ENCODE measurements at regions not wholly inside any gene's neighbourhood (a gene's known extent, or its start where the extent isn't known, plus 50 kb on each side); places are given as distances from the start of the nearest gene placed in this dataset.

DNA sequence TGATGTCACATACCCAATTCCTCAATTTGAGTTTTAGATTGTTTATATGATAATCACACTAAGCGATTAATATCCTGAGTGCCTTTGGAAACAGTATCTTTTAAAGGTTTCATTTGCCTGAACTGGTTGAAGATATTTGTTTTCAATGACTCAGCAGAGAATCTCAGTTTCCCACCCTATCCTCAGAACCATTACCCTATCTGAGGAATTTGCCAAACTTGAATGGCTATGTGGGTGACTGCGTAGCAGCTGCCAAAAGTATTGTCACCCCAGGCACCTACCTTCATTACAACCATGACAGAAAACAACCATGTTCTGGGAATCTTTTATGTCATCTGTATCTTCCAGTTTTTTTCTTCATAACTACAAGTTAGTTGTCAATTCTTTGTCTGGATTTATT is 440.1 kb upstream of the NBEA start:
- no peak for FAIRE-seq

DNA sequence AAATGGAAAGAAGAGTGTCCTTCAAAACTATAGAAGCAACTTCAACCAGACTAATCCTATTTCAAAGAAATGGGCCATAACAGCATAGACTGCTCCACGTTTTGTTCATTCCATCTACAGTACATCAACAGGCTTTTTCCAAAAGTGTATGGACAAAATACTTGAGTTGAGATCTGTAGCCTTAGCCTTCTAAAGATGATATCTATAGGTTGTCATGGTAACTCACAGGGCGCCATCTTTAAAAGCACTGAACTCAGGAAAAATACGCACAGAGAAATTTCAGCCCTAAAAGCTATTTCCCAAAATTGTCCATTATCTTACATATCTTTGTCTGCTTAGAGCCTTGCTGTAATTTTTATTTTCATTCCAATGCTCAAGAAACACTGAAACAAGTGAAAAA is 439.4 kb upstream of the NBEA start:
- FAIRE-seq: no peak

DNA sequence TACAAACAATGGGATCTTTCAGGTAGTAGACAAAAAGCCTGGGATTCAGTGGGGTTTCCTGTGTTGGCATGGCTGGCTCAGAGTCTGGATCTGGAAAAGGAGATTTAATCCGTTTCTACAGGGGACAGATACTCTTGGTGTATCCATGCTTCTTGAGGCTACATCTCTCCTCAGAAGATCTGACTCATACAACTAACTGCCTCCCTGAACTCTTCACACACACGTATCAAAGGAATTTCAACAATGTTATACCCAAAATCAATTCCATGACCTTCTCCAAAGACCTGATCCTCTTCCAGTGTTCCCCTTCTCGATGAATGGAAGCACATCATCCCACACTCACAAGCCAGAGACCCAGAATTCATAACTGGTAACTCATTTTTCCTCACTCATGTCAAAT is 435.3 kb upstream of the NBEA start:
- FAIRE-seq: no peak

DNA sequence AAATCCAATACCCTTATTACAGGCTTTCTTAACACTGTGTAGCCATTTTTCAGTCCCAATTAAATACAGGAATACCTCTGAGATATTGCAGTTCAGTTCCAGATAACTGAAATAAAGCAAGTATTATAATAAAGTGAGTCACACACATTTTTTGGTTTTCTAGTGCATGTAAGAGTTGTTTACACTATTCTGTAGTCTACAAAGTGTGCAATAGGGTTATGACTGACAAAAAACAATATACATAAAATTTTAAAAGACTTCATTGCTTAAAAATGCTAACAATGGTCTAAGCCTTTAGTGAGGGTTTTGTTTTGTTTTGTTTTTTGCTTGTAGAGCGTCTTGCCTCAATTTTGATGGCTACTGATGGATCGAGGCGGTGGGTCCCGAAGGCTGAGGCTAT is 434.4 kb upstream of the NBEA start:
- FAIRE-seq: no peak

DNA sequence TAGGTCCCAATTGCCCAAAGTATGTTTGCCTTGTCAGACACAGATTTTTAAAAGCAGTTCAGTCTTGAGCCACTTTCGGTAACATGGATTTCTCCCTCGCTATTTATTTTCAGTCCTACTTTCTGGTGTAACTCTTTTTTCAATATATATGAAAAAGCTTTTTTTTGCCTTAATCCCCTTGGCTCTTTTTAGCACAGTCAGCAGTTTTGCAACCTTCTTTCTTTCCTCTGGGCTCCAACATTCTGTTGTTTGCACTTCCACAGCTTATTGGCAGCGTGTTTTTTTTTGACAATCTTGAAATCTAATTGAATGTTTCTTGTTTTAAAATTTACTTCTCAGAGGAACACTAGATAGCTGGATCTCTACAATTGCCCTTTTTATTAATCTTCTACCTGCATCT is 429.3 kb upstream of the NBEA start:
- FAIRE-seq: no peak

DNA sequence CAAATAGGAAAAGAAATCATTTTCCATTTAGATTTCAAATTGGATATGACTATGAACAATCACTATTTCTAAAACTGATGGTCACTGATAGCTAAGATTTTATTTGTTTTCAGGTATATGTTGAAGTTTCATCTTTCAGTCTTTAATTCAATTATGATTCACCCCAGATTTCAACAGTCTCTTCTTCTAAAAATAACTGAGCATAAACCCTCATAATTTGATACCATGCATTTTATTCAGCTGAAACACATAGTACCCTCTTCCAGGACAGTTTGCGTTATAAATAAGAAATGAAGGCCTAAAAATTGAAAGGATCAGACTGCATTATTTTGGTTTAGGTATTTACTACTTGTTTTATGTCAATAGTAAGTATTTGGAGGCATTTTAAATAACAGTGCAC is 428.5 kb upstream of the NBEA start:
- FAIRE-seq: no peak

DNA sequence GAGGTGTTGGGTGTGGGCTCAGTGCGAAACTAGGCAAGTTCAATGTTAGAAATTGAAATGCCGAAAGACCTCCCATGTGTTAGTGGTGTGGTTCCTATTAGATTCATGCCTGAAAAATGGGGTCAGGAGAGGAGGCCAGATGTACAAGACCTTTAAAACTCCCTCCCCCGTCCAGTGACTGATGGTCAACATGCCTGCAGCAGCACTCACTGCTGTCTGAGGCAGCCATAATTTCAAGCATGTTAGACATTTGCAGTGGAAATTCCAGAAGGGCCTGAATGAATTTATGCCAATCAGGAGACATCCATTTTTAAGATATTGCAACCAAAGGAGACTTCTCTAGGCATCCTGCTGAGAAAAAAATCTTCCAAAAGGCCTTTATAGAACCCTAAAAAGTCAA is 426.9 kb upstream of the NBEA start:
- FAIRE-seq: no peak

DNA sequence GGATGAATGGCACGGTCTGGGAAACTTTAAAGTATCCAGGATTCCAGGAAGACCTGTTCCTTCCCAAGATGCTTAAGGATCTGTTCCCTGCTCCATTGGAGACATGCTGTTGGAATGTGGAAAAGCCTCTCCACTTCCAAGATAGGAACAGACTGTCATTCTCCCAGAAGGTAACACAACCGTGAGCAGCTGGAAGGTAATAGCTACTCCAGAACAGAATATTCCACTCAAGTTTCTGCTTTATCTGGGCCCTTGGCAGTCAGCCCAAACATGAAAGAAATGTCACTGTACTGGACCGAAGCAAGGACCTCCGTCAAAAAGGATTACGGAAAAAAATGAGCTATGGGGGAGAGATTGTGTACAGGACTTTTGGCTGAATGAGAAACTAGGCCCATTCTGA is 420.9 kb upstream of the NBEA start:
- no peak for FAIRE-seq

DNA sequence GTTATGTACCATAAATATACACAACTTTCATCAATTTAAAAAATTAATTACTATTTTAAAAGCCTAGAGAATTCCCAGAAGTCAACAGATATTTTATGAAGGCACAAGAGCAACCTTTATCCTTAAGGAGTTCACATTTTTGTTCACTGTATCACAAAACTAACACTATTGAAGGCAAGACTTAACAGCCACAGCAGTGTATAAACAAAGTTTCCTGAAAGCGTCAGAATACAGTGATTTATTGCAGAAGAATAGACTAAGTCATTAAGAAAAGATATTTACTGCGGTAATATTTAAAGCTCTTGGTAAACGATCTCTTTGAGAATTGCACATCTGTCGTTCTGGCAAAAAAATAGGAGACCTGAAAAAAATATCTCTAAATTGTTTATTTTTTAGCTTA is 419.3 kb upstream of the NBEA start:
- no peak for FAIRE-seq

DNA sequence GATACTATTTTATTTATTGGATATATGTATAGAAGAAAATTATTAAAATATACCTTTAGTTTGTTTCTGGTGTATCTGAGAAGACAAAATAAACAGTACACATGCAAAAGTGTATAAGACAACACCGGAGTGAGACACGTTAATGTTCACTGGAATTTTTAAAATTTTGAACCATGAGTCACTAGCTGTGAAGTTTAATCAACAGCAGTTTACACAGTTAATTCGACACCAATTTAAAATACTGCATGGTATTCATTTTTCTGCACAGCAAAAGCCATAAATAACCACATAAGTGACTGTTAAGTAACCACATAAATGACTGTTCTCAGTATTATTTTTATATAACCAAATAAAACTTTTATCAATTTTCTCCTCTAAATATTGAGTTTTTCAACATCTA is 418.7 kb upstream of the NBEA start:
- no peak for FAIRE-seq

DNA sequence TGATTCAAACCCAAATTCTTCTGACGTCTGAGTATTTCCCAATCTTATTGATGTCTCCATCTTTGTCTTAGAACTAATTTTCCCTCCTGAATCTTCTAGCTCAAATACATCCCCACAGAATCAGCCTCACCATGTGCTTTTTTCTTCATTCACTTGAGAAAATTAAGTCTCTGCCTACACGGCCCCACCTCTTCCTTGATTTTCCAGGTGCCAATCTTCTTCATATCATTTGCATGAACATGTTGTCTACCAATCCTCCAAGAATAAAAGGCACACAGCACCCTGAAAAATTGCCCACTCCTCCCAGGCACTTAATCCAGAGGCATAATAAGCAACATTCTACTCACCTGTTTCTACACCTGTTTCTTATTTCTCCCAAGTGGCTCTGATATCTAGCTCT is 408.1 kb upstream of the NBEA start:
- no peak for FAIRE-seq

DNA sequence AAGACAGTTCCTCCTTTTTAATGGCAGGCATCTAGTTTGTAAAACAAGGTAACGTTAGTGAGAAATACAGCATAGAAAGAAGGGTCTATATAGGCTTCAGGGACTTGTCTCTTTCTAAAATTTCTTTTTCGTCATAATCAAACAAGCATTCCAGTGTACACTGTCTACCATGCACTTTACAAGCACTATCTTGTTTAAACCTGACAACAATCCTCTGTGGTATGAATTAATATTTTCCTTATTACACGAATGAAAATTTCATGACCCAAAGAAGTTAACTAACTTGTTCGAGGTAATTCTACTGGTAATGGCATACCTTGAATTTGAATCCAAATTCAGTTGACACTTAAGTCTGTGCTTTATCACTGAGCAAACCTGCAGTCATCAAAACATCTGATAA is 399.7 kb upstream of the NBEA start:
- FAIRE-seq: no peak

DNA sequence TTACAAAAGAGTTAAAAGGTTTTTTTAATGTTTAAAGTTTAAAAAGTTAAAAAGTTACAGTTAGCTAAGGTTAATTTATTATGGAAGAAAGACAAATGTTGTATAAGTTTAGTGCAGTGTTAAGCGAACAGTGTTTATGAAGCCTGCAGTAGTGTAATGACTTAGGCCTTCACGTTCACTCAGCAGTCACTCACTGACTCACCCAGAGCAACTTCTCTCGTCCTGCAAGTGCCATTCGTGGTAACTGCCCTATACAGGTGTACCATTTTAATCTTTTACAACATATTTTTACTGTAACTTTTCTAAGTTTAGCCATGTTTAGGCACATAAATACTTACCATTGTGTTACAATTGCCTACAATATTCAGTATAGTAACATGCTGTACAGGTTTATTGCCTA is 398.2 kb upstream of the NBEA start:
- FAIRE-seq: no peak

DNA sequence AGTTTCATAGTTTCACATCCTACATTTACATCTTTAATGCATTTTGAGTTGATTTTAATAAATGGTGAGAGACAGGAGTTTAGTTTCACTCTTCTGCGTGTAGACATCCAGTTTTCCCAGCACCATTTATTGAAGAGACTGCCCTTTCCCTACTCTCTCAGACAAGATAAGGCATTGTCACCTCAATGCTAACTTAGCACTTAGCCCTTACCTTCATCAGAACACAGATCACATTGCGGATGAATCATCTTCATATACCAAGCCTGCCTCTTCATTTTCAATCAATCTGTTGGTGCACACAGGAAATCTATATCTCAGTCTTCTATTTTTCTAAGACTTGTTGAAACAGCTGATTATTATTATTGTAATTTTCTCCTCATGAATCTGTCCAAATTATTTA is 396.6 kb upstream of the NBEA start:
- FAIRE-seq: no peak

DNA sequence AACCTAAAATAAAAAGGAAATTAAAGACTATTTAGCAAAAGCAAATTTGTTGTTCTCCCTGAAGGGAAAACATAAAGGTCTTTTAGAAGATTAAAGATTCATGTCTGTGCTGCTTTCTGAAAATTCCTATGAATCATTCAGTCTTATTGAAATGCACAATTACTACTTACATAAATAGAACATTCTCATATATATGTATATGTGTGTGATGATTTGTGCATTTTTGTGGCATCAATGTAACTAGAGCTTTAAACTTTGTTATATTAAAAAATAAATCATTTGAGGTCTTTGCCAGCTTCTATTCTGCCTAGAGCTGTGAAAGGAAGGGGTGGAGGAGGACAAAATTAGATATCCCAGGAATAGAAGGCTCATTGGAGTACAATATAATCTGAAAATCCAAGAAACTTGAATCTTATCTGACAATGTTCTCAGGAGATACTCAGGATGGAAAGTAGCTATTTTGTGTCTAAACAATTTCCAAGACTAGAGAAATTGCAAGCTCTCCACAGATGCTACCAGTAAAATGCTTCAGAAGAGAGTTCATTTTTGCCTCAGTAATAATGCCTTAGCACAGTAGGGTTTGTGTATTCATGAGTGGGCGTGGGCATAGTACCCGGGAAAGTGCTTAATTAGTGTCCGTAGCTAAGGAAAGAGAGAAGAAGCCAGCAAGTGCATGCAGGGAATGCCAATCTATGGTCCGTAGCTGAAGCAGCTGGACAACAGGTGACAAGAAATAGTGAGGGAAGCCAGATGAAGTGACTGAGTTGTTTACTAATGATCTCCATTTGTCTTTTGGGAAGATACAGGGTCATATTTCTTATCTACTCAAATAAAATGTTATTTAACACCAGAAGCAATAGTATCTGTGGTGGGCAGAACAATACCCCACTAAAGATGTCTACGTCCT is 395.5 kb upstream of the NBEA start:
- FAIRE-seq: no peak

DNA sequence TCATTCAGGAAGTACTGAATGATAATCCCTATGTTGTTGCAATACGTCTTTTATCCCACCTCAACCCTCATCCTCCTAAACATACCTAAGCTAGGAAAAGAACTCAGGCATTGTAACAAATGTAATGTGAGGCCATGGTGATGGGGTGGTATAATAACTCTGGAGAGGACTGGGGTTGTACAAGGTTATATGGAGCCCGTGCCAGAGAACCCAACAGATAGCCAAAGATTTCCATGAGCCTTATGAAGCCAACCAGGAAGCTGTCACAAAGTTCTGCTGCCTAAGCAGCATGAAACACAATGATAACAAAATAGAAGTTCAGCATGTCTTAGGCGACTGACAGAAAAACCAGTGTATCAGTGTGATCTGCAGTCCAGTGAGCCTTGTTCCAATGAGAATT is 394.1 kb upstream of the NBEA start:
- FAIRE-seq: no peak

DNA sequence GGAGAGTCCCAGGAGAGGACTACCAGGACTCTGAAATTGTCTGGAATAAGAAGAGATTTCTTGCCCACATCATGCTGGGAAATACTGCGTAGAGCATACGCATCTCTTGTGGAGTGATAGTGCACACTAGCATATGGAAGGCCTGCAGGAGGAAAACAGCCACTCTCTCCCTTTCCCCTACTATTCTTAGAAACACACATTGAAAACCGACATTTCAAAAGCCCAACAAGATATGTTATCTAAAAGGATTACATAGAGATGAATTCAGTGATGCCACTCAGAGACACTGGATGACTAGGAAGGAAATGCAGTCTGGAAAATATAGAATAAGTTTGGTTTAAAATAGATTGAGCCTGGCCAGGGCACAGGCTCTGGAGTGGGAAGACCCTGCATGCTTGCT is 388.7 kb upstream of the NBEA start:
- FAIRE-seq: no peak

DNA sequence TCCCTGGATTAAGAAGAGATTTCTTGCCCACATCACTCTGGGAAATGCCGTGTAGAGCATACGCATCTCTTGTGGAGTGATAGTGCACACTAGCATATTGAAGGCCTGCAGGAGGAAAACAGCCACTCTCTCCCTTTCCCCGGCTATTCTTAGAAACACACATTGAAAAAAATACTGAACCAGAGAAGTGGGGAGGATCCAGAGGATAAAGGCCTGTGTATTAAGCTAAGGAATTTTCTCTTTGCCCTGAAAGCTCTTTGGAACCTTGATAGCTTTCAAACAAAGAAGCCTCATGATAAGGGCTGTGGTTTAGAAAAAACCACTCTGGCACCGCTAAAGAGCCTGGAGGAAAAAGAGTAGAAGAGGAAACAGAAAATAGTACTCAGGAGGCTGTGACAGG is 386.1 kb upstream of the NBEA start:
- no peak for FAIRE-seq

DNA sequence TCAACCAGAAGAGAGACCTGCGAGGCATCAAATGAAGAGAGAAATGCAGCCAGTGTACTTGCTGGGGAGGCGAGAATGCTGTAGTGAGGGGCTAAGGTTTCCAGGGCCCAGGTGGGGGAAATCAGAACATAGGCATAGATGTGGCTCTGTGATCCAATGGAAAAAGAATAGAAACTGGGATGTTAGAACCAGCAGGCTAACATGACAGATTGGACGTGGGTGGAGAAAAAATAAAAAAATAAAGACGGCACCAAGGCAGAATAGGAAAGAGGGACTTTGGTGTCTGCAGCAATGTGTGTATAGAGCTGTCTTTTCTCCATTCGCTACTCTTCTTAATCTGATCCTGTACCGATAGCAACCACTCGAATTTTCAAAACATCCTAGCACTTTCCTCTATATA is 381.0 kb upstream of the NBEA start:
- no peak for FAIRE-seq

DNA sequence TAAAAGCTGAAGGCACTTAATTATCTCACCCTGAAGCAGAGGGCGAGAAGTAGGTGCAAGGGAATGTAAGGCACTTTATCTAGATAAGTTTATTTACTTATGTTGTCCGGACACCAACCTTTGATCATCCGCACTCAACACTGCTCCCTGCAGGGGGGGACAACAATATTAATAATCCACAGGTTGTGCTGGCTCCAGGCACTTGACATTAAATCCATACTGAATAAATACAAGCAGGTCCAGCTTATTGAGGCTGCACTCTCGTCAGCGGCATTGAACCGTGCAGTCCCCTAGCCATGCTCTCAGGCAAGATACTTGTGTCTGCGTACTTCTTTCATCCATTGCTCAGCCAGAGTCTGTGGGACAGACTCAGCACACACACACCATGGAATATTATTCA is 374.5 kb upstream of the NBEA start:
- no peak for FAIRE-seq

DNA sequence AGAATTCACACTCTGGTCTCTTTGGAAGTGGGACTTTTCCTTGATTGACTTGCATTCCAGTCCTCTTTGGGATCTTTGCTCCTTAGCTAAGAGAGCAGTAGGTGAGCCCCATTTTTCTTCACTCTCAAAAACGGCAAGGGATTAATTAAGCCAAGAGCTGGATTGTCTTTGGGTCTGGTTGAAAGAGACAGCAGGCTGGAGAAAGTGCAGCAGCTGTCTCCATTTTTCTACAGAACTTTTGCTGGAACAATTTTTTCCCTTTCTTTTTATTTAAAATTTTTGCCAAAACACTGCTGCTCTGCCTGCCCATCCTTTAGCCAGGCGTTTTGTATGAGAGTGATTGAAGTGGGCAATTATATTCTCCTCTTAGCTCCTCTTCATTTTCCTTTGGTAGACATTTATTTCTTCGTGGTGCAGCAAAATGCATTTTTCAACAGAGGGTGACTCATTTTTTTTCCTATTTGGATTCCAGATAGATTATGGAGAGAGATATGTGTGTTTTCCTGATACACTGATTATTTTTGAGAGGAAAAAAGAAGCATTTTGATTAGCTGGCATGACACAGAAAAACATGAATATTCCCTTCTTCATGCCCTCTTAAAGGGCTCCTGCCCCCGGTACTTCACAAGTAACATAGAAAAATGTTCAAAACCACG is 371.2 kb upstream of the NBEA start:
- FAIRE-seq: no peak

DNA sequence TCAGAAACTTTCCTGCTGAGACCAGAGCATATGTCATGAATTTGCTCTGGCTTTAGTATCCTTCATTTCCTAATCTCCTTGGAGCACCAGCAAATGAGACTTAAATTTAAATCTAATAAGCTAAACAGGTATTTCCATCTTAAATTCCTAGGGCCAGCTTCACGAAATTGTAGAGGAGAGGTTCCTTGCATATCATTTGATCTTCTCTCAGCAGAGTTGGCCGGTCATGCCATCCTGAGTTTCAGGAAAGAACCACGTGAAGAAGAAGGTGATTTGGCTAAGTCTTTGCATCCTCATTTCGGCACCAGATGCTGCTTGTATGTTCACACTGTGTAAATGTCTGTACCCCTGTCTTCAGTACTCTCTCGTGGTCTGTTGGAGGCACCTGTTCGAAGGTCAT is 370.4 kb upstream of the NBEA start:
- no peak for FAIRE-seq

DNA sequence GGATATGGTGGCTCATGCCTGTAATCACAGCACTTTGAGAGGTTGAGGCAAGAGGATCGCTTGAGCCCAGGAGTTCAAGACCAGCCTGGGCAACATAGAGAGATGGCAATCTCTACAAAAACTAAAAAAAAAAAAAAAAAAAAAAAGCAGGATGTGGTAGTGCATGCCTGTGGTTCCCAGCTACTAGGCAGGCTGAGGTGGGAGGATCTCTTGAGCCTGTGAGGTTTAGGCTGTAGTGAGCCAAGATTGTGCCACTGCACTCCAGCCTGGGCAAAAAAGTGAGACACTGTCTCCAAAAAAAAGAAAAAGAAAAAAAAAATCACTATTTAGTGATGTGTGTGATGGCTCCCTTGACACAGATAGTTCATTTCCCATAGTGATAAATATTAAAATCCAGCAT is 365.0 kb upstream of the NBEA start:
- no peak for FAIRE-seq

DNA sequence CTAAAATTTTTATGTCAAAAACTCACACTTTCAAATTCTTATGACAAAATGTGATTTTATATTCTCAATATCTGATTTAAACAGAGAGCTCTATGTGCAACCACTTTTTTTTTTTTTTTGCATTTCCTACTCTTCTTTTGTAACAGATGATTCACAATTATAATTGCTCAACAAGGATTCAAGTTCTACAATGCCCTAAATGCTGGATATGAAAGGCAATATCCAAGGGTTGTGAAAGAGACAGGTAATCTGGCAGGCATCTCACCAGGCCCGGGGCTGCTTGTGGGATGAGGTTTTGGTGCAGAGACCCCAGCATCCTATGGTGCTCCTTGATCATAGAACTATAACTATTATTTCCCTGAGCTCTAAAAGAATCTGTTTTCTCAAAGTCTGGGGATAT is 363.6 kb upstream of the NBEA start:
- no peak for FAIRE-seq

DNA sequence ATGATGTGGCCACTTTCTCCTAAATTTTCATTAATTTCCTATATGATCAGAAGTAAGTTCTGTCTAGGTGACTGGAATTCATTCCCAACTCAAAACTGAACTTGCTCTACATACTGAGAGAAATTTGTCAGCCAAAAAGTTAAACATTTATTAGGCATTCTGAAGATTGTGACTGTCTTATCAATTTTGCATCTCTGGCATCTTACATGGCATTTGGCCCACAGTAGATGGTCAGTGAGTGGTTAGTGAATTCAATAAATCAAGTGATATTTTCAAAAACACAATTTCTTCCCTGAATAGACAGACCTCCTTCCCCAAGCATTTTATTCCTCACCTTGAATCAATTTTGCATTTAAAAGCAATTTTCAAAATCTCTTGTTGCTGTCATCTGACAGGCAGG is 363.2 kb upstream of the NBEA start:
- no peak for FAIRE-seq
